Retina (tissue), 1 donor: ENCODE measurements at regions not wholly inside any gene's neighbourhood (a gene's known extent, or its start where the extent isn't known, plus 50 kb on each side); places are given as distances from the start of the nearest gene placed in this dataset.

Experiments used
- DNase-seq: peaks from one replicate; pipeline ENCODE4 v3.0.0-alpha.2; 2016

DNA sequence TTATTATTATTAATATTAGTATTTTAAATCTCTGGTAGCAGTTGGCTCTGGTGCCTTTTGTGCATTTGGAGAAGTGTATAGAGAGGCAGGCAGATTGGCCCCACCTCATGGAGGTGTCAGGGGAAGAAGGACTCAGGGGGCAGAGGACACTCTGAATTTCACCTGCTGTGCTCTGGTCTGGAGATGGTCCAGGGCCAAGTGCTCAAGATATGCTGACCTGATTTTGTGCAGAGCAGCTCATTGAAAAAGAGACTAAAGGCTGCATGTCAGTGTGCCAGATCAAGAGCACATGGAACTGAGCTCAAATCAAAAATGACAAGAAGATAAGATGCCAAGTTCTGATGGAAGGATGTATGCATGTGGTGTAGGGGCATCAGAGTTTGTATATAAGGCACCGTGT is 323.6 kb upstream of the TNP1 start:
- DNase-seq = no peak

DNA sequence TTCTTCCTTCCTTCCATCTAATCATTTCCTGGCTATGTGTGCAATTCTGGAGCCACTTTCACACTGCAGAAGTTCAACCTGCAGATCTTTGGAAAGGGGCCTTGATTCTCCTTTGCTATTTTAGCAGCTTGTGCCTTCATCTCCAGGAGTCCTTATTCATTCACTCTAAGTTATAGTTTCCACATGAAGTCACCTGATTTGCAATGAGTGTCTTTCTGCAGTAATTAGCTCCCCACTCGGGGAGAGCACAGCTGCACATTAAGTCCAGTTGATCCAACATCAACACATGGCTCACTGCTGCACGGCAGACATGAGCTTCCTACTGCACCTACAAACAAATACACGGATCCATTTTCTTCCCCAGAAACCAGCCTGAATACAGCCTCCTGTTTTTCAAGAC is 323.1 kb upstream of the TNP1 start:
- peak; percentile 38 for DNase-seq

DNA sequence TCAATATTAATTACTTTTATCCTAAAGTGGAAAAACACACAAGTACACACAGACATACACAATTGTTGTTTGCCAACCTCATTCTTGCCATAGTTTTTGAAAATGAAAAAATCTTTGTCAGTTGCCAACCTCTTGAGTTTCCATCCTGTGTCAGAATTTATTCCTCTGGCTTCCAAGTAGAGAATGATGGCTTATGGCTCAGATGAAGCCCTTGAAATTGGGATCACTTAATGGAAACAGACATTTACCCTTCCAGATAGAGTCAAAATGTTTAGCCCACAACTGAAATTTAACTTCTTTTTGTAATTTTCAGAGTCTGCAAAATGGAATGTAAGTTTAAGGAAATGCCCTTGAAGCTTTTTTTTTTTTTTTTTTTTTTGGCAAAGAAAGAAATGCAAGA is 321.6 kb upstream of the TNP1 start:
- no peak for DNase-seq

DNA sequence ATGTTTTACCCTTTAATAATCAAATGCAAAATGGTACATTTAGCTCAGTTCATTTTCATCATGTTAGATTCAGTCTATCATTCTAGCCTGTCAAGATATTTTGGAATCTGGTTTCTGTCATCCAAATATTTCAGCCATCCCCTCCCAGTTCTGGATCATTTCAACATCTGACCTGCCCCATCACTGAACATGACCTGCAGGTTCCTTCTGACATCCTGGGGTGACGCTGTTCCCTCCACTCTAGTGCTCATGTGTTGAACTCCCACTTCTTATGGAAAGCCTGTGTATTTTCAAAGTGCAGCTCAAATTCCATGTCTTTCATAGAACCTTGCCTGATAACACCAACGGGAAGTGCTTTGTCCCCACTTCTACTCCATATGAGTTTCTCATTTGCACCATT is 320.0 kb upstream of the TNP1 start:
- no peak for DNase-seq

DNA sequence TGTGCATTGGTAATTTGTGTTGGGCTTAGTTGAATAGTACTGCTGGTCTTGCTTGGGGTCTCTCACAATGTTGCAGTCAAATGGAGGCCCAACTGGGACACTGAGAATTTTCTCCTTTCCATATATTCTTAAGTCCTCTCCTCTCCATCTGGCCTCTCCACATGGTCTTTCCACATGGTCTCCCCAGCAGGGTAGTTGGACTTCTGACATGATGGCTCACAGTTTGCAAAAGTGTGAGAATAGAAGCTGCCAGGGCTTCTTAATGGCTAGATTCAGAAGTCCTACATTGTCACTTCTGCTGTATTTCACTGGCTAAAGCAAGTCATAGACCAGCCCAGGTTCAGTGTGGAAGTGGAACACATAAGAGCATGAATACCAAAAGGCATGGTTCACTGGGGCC is 318.5 kb upstream of the TNP1 start:
- DNase-seq = no peak

DNA sequence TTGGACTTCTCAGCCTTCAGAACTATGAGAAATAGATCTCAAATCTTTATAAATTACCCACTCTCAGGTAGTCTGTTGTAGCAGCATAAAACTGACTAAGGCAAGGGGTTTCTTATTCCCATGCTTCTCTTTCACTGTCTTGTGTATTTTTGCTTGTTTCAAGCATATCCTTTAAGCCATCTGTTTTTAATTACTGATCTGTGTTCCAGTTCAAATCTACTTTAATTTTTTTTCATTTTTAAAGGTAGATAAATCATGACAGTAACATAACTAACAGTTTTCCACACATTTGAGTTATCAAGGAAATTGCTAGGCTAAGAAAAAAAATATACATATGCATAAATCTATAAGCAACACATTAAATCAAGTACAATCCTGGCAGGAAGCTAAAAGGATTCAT is 317.9 kb upstream of the TNP1 start:
- DNase-seq = no peak

DNA sequence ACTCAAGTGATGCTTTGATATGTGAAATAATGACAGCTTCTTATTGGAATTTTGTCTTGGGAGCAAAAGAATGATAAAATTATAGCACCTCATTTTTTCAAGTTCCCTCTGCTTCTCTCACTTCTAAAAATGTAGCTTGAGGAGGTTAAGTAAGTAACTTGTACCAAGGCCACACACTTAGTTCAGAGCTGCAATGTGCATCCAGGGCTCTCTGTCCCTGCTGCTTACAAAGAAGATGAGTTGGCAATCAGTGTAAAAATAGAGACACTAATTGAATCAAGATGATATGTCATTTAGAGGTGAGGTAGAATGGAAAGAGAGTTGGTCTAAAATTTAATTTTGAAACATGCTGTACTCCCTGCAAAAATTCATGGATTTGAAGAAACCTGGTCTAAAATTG is 312.0 kb upstream of the TNP1 start:
- no peak for DNase-seq

DNA sequence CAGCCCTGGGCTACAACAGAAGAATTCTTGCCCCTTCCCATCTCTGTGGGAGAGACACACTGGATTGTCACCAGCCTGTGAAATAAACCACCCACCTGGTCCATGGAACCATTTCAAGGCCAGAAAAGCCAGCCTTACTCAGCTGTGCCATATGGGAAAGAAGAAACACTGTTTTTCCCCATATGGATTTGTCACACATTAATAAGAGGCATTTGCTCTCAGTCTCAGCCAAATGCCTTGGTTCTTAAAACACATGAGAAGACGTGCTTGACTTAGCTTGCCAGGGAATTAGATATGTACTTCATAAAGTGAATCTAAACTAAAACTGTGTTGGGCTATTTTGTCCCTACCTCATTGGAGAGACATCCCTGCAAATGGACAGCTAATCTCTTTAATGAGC is 308.6 kb upstream of the TNP1 start:
- no peak for DNase-seq

DNA sequence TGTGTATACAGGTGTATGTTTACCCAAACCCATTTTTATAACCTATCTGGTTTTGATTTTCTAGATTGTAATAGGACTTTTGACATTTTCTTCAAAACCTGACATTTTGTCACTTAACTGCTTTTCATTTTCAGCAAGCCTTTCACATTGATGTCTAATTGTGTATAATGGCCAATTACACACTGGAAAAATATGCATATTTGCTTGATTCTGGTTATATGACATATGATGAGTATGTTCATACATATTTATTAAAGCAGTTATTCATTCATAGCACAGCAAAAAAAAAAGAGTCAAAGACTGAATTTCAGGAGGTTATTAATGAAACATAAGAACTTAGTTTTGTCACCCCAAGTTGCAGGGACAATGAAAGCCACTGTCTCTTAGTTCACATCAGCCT is 307.7 kb upstream of the TNP1 start:
- no peak for DNase-seq

DNA sequence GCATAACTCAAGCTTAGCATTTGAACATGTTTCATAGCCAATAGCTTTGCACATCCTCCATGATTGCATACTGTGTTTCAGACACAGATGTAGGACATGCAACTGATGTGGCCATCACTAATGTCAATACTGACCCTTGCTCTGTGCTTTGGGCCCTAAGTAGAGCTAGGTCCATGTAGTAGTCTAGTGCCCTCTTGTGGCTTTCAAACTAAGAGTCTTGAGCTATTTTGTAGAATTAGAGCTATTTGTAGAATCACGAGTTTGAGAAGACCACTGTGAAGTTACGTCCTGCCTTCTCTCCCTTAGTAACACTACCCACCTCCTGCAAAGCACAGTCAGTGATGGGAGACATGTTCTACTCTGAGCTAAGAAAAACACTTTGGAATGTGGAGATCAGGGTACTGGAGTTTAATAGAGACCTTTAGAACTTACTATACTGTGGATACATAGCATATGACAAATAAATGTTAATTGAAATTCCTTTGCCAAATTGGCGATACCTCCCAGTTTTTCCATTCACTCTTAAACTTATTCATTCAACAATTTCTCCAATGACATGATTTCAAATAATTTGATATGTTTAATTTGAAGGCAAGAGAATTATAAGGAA is 306.5 kb upstream of the TNP1 start:
- no peak for DNase-seq

DNA sequence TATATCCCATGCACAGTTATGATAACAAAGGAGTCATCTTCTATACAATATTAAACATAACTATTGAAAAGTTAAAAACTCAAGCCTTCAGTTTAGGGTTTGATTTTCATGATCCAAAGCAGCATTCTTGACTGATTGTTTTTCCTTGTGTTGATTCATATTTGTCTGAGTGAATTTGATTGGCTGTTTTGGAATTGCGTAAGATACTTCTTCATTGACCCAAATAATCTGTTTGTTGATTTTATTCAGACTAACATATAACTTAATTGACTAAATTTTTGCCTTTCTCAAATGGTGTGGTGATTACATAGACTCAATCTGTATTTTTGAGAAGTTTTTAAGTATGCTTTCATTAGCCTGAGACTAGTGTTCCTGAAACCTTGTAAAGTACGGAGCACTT is 305.7 kb upstream of the TNP1 start:
- DNase-seq = no peak

DNA sequence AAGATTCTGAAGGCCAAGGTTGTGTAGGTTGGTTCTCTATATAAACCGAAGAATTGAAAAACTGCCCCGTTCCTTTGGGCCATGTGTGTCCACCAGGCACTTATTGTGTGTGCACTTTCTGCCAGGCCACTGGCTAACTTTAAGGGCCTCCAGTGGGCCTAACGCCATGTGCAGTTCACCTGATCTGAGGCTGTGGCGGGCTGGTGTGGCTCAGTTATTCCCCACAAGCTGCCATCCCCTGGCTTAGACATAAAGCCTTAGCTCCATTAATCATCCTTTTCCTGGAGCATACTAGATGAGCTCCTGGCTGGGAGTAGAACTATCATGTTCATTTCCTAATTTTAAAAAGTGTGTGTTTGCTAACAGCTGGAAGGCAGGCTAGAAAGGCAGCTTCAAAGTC is 304.1 kb upstream of the TNP1 start:
- DNase-seq = no peak

DNA sequence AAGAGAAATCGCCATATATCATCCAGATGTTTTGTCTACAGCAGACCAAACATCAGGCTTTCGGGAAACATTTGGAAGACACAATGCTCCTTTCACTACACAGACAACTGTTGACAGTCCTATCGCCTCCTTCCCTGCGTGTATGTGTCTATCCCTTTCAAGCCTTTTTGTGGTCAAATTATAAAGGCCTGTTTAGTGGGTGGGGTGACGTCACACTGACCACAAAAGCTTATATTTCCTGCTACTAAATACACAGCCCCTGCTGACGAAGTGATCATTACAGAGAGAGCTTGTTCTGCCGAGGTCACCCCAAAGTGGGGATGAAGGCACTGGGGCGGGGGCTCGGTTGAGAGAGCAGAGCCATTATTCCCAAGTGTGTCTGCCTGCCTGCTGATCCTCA is 302.7 kb upstream of the TNP1 start:
- DNase-seq = peak; percentile 22

DNA sequence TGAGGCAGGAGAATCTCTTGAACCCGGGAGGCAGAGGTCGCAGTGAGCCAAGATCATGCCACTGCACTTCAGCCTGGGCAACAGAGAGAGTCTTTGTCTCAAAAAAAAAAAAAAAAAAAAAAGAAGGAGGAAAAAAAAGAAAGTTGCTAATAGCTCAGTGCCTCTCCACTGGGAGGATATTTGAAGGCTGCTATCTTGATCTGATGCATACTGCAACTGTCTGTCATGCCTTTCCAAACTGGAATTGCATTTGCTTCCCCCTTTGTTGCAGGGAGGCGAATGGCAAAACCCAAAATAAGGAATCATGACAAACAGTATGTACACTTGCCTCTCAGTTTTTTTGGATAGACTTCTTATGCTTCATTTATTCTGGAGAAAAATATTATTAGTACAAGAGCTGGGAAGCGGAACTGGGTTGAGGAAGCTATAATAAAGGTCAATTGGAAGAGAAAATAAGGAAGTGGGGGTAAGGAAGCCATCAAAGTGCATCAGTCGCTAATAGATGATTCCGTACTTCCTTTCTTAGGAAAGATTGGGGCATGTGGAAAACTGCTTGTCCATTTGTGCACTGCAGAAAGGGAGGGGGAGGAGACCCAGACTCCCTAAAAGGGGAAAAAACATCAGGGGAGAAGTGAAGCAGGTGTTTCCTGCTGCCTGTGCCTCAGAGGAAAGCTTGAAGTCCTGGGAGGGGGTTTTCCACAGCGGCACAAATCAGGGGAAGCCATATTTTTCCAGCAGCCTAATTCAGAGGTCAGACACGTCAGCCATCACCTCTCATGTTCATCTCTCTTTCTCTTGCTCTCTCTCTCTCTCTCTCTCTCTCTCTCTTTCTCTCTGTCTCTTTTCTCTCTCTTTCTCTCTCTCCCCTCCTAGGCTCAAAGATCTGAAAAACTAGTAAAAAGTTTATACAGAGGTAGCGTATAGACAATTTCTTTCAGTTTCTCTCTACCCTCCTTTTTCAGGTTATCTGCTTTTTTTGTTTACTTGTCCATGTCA is 301.4 kb upstream of the TNP1 start:
- DNase-seq = peak; percentile 23

DNA sequence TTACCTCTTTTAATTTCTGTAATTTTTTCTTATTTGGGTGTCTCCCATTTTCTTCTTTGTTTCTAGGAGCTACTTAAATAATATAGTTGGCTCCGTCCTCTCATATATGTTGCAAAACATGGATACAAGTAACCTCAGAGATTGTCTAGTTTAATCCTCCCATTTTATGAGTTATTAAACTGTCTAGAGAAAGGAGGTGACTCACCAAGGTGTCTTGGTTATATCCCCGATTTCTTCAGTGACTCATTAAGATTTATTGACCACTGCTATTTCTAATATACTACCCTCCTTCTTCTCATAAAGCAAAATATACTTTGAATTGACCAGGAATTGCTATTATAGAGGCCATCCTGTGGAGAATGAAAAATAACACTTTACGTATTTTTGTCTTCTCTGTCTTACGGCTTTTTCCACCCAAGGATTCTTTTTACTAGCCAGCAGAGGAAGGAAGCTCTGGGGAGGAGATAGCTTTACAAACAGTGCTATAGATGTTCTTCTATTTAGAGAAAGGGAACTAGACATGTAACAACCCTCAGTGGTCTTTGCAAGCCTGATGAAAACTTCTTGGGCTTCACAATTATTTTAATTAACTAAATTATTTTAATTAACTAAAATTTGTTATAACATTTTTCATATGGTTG is 300.4 kb upstream of the TNP1 start:
- no peak for DNase-seq

DNA sequence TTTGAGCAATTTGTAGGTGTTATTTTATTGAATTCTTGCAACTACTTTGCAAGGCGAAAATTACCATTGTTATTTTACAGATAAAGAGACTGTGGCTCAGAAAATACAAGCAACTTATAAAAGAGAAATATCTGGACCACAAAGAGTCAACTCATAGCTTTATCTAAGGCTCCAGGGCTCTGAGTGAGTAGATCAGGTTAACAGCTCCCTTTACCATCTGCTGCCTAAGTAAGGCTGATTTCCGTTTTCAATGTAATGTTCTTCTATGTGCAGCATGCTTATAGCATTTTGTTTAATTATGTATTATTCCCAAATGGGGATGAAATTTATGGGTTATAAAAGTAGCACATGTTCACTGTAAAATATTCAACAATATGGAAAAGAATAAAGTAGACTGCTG is 299.1 kb upstream of the TNP1 start:
- no peak for DNase-seq

DNA sequence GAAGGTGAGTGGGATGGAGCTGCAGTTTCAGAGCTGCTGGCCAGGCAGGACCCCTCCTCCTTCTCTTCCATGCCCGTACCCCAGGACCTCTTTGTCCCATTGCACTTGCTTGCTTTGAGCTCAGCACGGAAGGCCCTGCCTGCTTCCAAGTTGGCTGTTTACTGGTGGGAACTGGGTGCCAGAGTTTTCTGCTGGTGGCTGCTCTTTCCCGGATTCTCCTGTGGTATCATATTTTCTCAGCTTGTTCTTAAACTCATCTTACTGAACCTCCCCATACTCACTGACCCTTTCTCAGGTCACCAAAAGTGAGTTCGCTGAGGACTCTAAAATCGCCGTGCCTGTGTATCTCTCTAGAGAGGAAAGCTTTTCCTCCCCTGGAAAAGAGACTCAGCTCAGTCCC is 297.7 kb upstream of the TNP1 start:
- DNase-seq = no peak

DNA sequence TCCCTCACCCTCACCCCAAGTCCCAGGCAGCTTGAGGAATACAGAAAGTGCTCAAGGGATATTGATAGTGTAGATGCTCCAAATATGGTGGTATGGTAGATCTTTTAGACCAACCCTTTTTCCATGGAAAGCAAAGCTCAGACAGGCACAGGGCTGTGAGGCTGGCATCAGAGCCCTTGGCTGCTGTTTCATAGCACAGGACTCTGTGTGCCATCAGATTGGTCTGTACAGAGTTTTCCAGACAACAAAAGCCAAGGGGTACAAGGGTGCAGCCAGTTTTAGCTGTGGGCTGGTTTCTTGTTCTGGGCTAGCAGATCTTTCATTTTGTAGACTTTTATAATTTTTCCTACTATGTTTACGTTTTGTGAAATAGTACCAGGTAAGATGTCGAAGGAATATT is 296.9 kb upstream of the TNP1 start:
- DNase-seq = no peak

DNA sequence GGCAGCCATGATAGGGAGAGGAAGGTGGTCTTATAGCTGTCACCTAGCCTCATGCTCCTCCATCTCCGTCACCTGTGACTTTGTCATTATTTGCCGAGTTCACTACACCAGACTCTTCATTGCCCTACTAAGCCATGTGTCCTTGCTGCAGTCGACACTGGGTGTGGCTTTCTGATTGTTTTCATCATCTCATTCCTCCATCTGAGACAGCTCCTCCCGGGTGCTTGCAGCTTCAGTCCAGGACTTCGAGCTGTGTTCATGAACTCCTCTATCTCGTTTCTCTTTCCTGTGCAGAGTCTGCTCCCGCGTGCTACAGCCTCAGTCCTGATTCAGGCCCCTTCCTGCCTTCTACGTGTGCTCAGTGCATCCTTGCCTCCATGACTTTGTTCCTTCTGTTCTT is 295.1 kb upstream of the TNP1 start:
- DNase-seq = no peak

DNA sequence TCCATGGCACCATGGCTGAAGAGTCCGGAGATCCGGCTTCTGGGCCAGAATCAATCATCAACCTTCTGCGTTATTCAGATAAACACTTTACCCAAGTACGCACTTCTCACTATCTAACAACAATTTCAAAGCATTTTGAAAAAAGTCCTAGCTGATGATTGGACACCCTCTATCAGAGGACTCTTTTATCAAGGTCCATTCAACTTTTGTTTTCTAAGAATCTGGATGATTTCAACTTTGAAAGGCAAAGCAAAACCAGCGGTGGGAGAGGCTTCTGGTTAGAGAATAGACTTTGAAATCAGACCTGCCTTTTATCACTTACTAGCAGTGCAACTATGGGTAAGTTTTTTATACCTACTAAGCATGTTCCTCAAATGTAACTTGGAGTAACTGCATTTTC is 293.6 kb upstream of the TNP1 start:
- DNase-seq = no peak

DNA sequence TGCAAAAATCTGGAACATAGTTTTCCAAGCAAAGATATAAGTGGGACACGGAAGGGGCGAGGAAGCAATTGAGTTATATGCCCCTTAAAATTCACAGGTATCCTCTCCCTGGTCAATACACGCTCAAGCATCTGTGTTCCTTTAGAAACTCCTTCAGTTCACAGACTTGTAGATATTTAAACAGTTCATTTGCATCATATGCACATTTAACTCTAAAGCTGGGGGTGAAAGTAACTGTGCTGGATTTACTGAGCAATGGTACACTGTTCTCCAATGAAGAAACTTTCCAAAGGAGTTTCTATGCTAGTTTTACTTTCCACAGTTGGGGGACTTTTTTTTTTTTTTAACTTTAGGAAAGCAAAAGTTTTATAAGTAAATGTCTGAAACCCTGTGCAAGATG is 293.0 kb upstream of the TNP1 start:
- no peak for DNase-seq

DNA sequence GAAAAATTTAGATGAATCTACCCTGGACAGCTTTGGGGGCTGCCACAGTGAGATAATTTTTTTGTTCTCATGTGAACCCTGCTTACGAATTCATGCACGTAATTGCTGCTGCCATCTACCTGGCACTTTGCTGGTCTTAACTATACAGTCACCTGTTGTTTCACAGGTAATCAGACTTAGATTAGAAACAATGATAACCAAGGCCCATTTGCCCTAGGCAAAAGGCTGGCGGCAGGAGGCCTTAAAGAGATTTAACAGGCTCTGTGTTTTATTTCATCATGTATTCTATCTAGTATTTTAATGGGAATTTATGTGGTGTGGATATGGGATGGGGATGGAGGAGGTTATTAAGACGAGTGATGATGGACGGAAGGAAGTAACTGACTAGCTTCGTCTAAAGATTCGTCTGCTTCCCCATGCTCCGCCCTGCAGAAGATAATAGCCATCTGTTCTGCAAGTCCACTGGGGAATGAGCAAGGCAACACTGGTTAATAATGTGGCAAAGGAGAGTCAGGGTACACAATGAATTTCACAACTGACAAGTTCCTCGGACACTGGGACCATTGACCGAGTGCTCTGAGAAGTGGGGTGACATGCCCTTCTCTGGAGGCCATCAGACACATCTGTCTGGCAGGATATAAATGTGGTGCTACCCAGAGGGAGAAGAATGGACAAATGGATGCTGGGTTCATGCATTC is 291.8 kb upstream of the TNP1 start:
- no peak for DNase-seq

DNA sequence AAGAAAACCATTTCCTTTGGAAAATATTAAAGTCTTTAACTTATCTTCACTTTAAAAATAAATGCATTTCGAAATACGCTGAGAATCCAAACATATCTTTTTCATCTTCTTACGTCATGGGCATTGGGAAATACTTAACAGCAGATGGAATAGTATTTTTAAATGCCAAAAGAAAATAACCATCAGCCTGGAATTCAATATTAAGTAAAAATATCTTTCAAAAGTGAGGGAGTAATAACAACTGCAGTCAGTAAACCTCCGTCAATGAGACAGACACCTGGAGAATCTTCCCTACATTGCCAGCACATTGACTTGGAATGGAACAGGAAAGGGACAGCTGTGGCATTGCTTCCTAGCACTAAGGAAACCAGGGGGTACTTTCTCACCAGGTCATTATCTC is 290.4 kb upstream of the TNP1 start:
- DNase-seq = no peak
